ENCODE measurements at regions not wholly inside any gene's neighbourhood (a gene's known extent, or its start where the extent isn't known, plus 50 kb on each side); places are given as distances from the start of the nearest gene placed in this dataset.

- TF ChIP-seq CTCF (IDR thresholded peaks at IDR 0.05; ENCODE audit: borderline replicate concordance, extremely low read depth, low read length, poor library complexity, severe bottlenecking) (no peak), EZH2 (IDR thresholded peaks at IDR 0.05; ENCODE audit: borderline replicate concordance, low read depth, low read length, severe bottlenecking) (no peak)
Measured at GRCh38 chr2:104290566-104290891, 563.4 kb upstream of the POU3F3 start.
